ENCODE measurements at regions not wholly inside any gene's neighbourhood (a gene's known extent, or its start where the extent isn't known, plus 50 kb on each side); places are given as distances from the start of the nearest gene placed in this dataset.
"Not testable (repeated sequence)": the region's sequence is repeated elsewhere in the genome, so short reads cannot be mapped to it uniquely, and the experiment has no call there.

GRCh38 chr9:90219548-90220118 lies 423.0 kb downstream of the DIRAS2 start:
- no peak for DNase-seq

- DNase-seq: not testable (repeated sequence)
Measured at GRCh38 chr9:90221899-90222298, 420.7 kb downstream of the DIRAS2 start.

DNA sequence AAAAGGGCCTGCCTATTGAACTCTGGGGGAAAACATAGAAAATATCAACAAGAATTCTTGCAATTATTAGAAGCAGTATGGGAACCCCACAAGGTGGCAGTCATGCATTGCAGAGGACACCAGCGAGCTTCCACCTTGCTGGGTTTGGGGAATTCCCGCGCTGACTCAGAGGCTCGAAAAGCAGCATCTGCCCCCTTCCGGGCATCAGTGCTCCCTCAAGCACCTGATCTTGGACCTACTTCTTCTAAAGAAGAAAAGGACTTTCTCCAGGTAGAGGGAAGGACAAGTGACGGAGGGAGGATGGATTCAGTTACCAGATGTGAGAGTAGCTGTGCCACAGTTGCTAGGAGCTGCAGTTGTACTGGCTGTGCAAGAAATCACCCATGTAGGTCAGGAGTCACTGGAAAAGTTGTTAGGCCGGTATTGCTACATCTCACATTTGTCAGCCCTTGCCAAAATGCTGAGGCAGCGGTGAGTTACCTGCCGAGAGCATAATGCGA lies 415.7 kb downstream of the DIRAS2 start:
- peak; percentile 59 for DNase-seq

DNA sequence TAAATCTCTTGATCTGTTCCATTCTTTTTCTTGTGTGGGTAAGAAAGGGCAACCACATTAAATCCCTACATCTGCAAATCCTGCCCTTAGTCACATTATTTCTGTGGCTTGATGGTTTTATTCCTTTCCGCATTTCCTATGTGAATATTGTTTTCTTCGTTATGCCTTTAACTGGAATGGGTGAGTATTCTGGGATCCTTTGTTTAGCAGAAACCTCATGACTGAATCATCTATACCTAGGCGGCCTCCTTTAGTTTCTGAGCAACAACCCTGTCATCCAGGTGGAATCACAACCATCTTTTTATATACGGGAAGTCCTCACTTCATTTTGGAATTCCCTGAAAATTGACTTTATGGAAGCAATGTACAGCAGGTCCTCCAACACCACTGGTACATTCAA lies 409.5 kb downstream of the DIRAS2 start:
- DNase-seq: not testable (repeated sequence)

GRCh38 chr9:90240541-90240940 lies 402.1 kb downstream of the DIRAS2 start:
- no peak for DNase-seq

GRCh38 chr9:90245661-90246060 lies 397.0 kb downstream of the DIRAS2 start:
- no peak for DNase-seq

DNA sequence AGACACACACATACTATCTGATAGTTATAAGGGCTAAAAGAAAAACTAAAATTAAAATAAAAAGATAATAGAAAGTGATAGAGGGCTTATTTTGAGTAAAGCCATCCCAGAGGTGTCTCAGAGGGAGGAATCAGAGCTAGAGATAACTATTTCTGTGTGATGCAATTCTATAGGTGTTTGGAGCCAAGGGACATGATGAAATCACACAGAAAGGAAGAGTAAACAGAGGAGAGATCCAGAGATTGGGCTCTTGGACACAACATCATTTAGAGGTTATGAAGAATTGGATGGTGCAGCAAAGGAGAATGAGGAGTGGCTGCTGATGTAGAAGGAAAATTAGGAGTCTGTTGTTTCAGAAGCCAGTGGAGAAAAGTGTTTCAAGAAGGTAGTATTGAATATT lies 393.5 kb downstream of the DIRAS2 start:
- DNase-seq: no peak

- DNase-seq: no peak
Measured at GRCh38 chr9:90251316-90251715, 391.3 kb downstream of the DIRAS2 start.

DNA sequence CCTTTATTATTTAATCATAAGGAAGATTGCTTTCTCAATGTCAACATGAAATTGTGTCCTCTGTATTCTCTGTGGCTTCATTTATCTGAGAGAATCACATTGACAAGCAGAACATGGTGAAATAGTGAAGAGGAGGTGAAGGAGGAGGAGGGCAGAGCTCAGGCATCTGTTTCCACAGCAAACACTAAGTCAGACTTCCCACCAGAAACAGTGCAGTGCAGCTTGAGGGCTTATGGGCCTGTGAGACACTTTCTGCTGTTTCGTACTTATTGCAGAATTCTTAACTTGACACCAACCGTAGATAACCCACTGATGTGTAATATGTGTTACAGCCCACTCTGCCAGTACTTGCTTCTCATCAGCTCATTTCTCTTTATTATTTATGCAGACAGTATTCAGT lies 386.3 kb downstream of the DIRAS2 start:
- no peak for DNase-seq

GRCh38 chr9:90259311-90260246 lies 383.0 kb downstream of the DIRAS2 start:
- DNase-seq: no peak

DNA sequence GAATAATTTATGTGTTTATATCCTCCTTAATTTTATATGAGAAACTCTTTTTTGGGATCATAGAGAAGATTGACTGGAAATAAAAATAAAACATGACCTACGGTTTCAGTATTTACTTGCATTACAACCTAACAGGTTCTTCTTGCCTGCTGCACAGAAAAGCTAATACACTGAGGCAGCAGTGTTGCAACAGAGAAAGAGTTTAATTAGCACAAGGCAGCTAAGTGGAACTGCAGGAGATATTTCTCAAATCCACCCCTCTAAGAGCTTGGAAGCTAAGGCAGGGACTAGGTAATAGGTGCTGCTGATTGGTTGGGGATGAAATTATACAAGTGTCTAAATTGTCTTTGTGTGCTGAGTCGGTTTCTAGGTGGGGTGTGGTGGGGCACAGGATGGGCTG lies 380.9 kb downstream of the DIRAS2 start:
- DNase-seq: no peak

DNA sequence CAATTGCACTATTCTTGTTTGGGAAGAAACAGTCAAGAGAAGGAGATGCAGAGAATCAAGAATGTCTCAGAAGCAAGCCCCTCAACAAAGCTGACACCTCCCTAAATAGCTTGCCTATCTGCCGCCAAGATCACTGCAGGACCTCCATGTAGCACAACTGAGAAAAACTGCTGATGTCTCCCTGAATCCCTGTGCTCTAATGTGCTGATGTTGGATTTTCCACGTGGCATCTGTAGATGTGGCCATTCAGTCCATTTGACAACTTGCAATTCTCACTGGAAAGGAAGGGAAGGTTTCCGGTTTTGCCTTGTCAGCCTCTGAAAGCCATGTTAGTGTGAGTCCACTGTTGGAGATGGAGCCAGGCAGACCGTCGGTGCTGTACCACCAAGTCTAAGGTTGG lies 374.0 kb downstream of the DIRAS2 start:
- DNase-seq: no peak

DNA sequence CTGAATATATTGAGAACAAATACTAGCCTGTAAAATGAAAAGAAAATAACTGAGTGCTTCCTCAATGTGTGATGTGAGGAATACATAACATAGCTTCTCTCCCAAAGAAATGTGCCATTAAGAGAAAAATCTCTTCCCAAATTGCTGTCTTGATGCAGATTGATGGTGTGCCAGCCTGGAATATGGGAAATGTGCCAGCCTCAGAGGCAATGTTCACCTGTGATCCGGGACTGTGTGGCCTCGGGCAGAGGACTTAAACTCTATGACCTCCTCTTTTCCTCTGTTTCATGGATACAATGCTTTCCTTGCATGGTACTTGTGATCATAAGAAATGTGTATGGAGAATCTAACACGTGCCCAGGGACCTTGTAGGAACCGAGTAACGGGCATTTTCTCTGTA lies 370.9 kb downstream of the DIRAS2 start:
- DNase-seq: no peak

- DNase-seq: no peak
Measured at GRCh38 chr9:90274725-90275124, 367.9 kb downstream of the DIRAS2 start.

GRCh38 chr9:90285946-90286345 lies 356.7 kb downstream of the DIRAS2 start:
- no peak for DNase-seq

- no peak for DNase-seq
Measured at GRCh38 chr9:90287567-90288274, 354.9 kb downstream of the DIRAS2 start.

DNA sequence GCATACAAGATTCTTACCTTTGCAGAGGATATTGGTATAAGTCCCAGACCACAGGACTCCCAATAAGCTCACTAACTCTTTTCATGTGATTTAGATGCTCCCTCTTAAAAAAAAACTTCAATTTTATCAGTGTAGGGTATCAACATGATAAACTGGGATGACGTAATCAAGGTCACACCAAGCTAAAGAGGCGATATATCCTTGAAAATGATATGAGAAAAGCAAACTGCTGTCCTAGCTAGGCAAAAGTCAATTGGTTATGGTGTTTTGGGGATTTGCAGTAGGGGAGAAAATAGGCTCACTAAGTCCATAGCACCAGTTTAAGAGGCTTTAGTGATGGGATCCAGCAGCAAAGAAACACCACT lies 354.4 kb downstream of the DIRAS2 start:
- DNase-seq: no peak

GRCh38 chr9:90290716-90291485 lies 351.7 kb downstream of the DIRAS2 start:
- no peak for DNase-seq

GRCh38 chr9:90296539-90296938 lies 346.1 kb downstream of the DIRAS2 start:
- DNase-seq: no peak

- DNase-seq: no peak
Measured at GRCh38 chr9:90299968-90300367, 342.7 kb downstream of the DIRAS2 start.

DNA sequence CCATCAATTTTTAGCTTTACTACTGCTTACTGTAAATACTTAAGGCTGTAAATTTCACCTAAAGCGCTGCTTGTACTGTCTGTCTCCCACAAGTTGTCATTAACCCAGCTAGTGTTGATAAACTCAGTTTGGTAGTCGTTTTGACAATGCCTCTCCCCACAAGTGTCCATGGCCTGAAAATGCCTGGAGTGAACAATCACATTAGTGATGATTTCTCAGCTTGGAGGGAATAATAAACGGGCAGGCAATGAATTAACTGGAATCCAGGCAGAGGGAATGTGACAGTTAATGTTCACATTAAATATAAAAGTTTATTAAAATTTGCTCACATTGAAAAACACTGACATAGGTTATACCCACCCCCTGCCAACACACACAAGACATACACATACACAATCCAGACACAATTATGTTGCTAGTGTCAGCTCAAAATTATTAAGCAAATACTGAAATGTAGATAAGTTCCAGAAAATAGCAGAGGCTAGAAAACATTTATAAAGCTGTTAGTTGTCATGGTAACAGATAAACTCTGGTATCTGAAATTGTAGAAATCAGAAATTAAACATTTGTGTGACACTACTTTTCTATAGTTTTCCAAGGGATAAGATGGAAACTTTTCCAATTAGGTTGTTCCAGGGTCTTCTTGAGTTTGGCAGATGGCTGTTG lies 341.9 kb downstream of the DIRAS2 start:
- no peak for DNase-seq

DNA sequence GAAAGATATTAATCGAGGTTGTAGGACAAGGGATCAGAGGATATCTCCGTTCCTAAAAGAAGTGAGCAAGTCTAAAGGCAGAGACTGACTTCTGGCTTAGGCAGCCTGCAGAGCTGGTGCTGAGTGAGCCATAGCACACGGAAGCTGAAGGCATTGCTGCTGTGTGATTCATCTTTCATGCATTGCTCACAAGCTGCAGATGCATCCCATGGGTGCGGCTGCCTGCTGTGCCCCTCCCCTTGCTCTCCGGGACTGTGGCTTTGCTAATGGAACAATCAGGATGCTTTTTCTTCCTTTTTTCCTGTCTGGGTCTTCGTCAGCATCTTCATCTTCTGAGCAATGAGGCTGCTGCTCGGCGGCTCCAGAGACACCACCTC lies 341.4 kb downstream of the DIRAS2 start:
- DNase-seq: no peak
